ENCODE measurements at regions not wholly inside any gene's neighbourhood (a gene's known extent, or its start where the extent isn't known, plus 50 kb on each side); places are given as distances from the start of the nearest gene placed in this dataset.
A peak's percentile ranks its signal among the peaks of the same experiment; 100 is the strongest.

DNA sequence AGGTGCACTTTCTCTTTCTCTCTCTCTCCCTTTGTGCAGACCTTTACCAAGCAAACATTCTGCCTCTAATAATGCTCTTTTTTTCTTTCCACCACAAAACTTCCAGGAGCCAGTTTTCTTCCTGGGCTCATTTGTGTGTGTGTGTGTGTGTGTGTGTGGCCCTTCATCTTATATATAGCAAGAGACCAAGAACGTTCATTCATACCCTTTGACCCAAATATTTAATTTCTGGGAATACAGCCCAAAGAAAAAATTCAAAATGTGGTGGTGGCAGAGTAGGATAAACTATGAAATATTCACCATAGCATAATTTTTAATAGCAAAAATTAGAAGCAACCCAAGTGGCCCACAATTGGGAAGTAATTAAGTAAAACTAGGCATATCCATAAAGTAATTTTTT is 398.9 kb downstream of the IGSF11 start:
- no peak overlapping the region for H3K4ac ChIP-seq (ENCODE audit: low read depth, low read length)
- H2BK120ac ChIP-seq (ENCODE audit: low read depth, low read length), result no peak overlapping the region
- H3K18ac ChIP-seq (ENCODE audit: low read length), result no peak overlapping the region
- no peak overlapping the region for H4K5ac ChIP-seq (ENCODE audit: low read length)
- no peak overlapping the region for H2BK5ac ChIP-seq (ENCODE audit: low read length)
- WGBS (ENCODE audit: extremely low coverage, insufficient coverage, low lambda C conversion rate), result no CpG with 5 or more reads among the region's 1 CpG
- H3K27me3 ChIP-seq (ENCODE audit: insufficient read depth, low read length, poor library complexity), result no peaks in the 10 kb centered on the region
- no peak overlapping the region for H4K8ac ChIP-seq (ENCODE audit: low read depth, low read length)
- no peak for DNase-seq
- H2BK15ac ChIP-seq (replicated peaks; ENCODE audit: low read depth), result no peak overlapping the region
- no peaks in the 10 kb centered on the region for H3K79me1 ChIP-seq (ENCODE audit: low read length)
- no peak overlapping the region for H3K23ac ChIP-seq (ENCODE audit: low read length)
- no peak overlapping the region for H3K4me3 ChIP-seq (ENCODE audit: low read length)
- no peak overlapping the region for H2AK5ac ChIP-seq (ENCODE audit: low read length)
- H3K9ac ChIP-seq (ENCODE audit: low read length), result no peak overlapping the region
- no peak overlapping the region for H3K4me2 ChIP-seq (ENCODE audit: low read length)
- H3K79me2 ChIP-seq (ENCODE audit: control insufficient read depth, insufficient read depth, low read length), result no peaks in the 10 kb centered on the region
- H3K56ac ChIP-seq (ENCODE audit: low read length), result no peak overlapping the region
- H3K27ac ChIP-seq (ENCODE audit: low read depth, low read length), result no peak overlapping the region
- H3K36me3 ChIP-seq (ENCODE audit: control insufficient read depth, insufficient read depth, low read length), result no peaks in the 10 kb centered on the region
- no peaks in the 10 kb centered on the region for H3K4me1 ChIP-seq (ENCODE audit: control insufficient read depth, low read depth, low read length)

DNA sequence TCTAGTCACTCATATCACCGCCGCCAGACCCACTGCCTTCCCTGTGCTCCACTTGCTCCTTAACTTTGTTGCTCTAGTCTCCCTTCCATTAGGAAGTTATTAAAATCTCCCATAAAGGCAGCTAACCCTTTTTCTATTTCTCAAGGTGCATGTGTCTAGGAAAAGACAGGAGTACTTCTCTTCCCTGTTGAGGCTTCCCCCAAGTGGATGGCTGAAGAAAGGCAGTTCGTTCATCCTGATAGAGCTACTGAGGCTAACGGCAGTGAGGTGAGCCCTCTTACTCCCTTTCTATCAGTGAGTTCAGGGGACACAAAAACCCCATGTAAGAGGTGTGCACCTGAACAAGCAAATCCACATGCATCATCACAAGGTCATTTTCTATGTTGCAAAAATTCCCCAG is 397.8 kb downstream of the IGSF11 start:
- DNase-seq, result peak; percentile 60

DNA sequence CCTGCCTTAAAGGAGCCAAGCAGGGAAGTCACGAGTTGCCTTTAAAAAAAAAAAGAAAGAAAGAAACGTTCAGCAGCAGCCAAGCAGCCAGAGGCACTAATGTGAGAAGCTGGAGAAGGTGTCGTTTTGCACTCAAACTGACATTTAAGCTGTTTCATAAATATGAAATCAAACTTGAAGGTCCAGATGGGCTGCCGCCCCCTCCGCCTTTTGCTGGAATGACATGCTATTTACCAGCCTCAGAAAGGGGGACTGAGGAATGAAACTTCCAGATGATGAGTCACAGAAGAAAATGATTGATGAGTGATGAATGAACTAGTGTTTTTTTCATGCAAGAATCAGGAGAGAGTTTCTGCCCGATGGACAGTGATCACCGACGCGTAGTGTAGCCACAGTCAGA is 396.8 kb downstream of the IGSF11 start:
- Histone ChIP-seq H2BK5ac (ENCODE audit: low read length) (no peak overlapping the region), H2AK5ac (ENCODE audit: low read length) (no peak overlapping the region), H4K5ac (ENCODE audit: low read length) (no peak overlapping the region), H2BK120ac (ENCODE audit: low read depth, low read length) (no peak overlapping the region), H3K36me3 (ENCODE audit: control insufficient read depth, insufficient read depth, low read length) (no peaks in the 10 kb centered on the region), H3K4me3 (ENCODE audit: low read length) (no peak overlapping the region), H4K8ac (ENCODE audit: low read depth, low read length) (no peak overlapping the region), H3K9ac (ENCODE audit: low read length) (no peak overlapping the region), H3K79me2 (ENCODE audit: control insufficient read depth, insufficient read depth, low read length) (no peaks in the 10 kb centered on the region), H3K79me1 (ENCODE audit: low read length) (no peaks in the 10 kb centered on the region), H3K4me1 (ENCODE audit: control insufficient read depth, low read depth, low read length) (no peaks in the 10 kb centered on the region), H3K56ac (ENCODE audit: low read length) (no peak overlapping the region), H3K4me2 (ENCODE audit: low read length) (no peak overlapping the region), H3K23ac (ENCODE audit: low read length) (no peak overlapping the region), H3K18ac (ENCODE audit: low read length) (no peak overlapping the region), H3K27ac (ENCODE audit: low read depth, low read length) (no peak overlapping the region), H2BK15ac (replicated peaks; ENCODE audit: low read depth) (no peak overlapping the region), H3K4ac (ENCODE audit: low read depth, low read length) (no peak overlapping the region), H3K27me3 (ENCODE audit: insufficient read depth, low read length, poor library complexity) (no peaks in the 10 kb centered on the region)
- no peak for DNase-seq
- WGBS (ENCODE audit: extremely low coverage, insufficient coverage, low lambda C conversion rate), result no CpG with 5 or more reads among the region's 9 CpGs

More for the DNA sequence above, 397.8 kb downstream of the IGSF11 start:
- Histone ChIP-seq H3K4me2 (ENCODE audit: low read length) (no peak overlapping the region), H2BK5ac (ENCODE audit: low read length) (no peak overlapping the region), H3K18ac (ENCODE audit: low read length) (no peak overlapping the region), H3K36me3 (ENCODE audit: control insufficient read depth, insufficient read depth, low read length) (no peaks in the 10 kb centered on the region), H3K79me2 (ENCODE audit: control insufficient read depth, insufficient read depth, low read length) (no peaks in the 10 kb centered on the region), H2BK15ac (replicated peaks; ENCODE audit: low read depth) (no peak overlapping the region), H3K27ac (ENCODE audit: low read depth, low read length) (no peak overlapping the region), H3K9ac (ENCODE audit: low read length) (no peak overlapping the region), H3K79me1 (ENCODE audit: low read length) (no peaks in the 10 kb centered on the region), H4K8ac (ENCODE audit: low read depth, low read length) (no peak overlapping the region), H3K56ac (ENCODE audit: low read length) (no peak overlapping the region), H2AK5ac (ENCODE audit: low read length) (no peak overlapping the region), H3K4me1 (ENCODE audit: control insufficient read depth, low read depth, low read length) (no peaks in the 10 kb centered on the region), H3K4me3 (ENCODE audit: low read length) (no peak overlapping the region), H3K23ac (ENCODE audit: low read length) (no peak overlapping the region), H4K5ac (ENCODE audit: low read length) (no peak overlapping the region), H2BK120ac (ENCODE audit: low read depth, low read length) (no peak overlapping the region), H3K27me3 (ENCODE audit: insufficient read depth, low read length, poor library complexity) (no peaks in the 10 kb centered on the region), H3K4ac (ENCODE audit: low read depth, low read length) (no peak overlapping the region)
- no CpG with 5 or more reads among the region's 4 CpGs for WGBS (ENCODE audit: extremely low coverage, insufficient coverage, low lambda C conversion rate)

DNA sequence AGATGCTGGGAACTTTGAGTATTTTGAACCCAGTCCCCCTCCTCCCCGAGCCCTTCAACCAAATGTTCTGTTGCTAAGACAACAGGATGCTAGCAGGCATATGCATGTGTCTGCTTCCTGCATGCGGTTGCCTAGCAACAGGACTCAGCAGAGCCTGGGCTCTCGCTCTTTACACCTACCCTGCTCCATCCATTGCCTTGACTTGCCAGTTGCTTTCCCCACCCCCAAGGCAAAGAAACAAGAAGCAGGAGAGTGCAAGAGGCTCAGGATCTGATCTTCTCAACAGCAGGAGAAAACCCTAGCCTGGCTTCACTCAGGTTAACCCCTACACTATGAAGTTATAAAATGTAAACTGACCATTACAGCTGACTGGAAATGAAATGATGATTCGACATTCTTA is 393.0 kb downstream of the IGSF11 start:
- H3K4me1 ChIP-seq (ENCODE audit: control insufficient read depth, low read depth, low read length), result no peaks in the 10 kb centered on the region

DNA sequence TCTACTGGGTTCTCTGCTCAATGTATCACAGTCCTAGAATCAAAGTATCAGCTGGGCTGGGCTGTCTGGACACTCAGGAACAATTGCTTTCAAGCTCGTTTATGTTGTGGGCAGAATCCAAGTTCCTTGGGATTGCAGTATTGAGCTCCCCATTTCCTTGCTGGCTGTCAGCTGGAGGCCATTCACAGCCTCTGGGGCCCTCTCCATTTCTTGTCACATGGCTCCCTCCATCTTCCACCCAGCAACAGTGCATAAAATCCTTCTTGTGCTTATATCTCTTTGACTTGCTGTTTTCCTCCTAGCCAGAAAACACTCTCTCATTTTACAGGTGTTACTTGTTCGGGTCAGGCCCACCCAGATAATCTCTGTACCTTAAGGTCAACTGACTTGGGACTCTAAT is 363.5 kb downstream of the IGSF11 start:
- Histone ChIP-seq H3K27ac (ENCODE audit: low read depth, low read length) (no peak overlapping the region), H3K56ac (ENCODE audit: low read length) (no peak overlapping the region), H3K79me2 (ENCODE audit: control insufficient read depth, insufficient read depth, low read length) (no peaks in the 10 kb centered on the region), H3K27me3 (ENCODE audit: insufficient read depth, low read length, poor library complexity) (no peaks in the 10 kb centered on the region), H2BK5ac (ENCODE audit: low read length) (no peak overlapping the region), H3K23ac (ENCODE audit: low read length) (no peak overlapping the region), H3K4me3 (ENCODE audit: low read length) (no peak overlapping the region), H2BK15ac (replicated peaks; ENCODE audit: low read depth) (no peak overlapping the region), H3K36me3 (ENCODE audit: control insufficient read depth, insufficient read depth, low read length) (no peaks in the 10 kb centered on the region), H3K79me1 (ENCODE audit: low read length) (no peaks in the 10 kb centered on the region), H3K4me2 (ENCODE audit: low read length) (no peak overlapping the region), H3K18ac (ENCODE audit: low read length) (no peak overlapping the region), H4K8ac (ENCODE audit: low read depth, low read length) (no peak overlapping the region), H3K4me1 (ENCODE audit: control insufficient read depth, low read depth, low read length) (no peaks in the 10 kb centered on the region), H2AK5ac (ENCODE audit: low read length) (no peak overlapping the region), H2BK120ac (ENCODE audit: low read depth, low read length) (no peak overlapping the region), H3K9ac (ENCODE audit: low read length) (no peak overlapping the region), H3K4ac (ENCODE audit: low read depth, low read length) (no peak overlapping the region), H4K5ac (ENCODE audit: low read length) (no peak overlapping the region)
- no CpG with 5 or more reads among the region's 2 CpGs for WGBS (ENCODE audit: extremely low coverage, insufficient coverage, low lambda C conversion rate)
- no peak for DNase-seq

More for the DNA sequence above, 393.0 kb downstream of the IGSF11 start:
- Histone ChIP-seq H3K79me2 (ENCODE audit: control insufficient read depth, insufficient read depth, low read length) (no peaks in the 10 kb centered on the region), H2AK5ac (ENCODE audit: low read length) (no peak overlapping the region), H3K79me1 (ENCODE audit: low read length) (no peaks in the 10 kb centered on the region), H3K27me3 (ENCODE audit: insufficient read depth, low read length, poor library complexity) (no peaks in the 10 kb centered on the region), H4K8ac (ENCODE audit: low read depth, low read length) (no peak overlapping the region), H4K5ac (ENCODE audit: low read length) (no peak overlapping the region), H3K56ac (ENCODE audit: low read length) (no peak overlapping the region), H3K9ac (ENCODE audit: low read length) (no peak overlapping the region), H3K4ac (ENCODE audit: low read depth, low read length) (no peak overlapping the region), H3K27ac (ENCODE audit: low read depth, low read length) (no peak overlapping the region), H3K4me3 (ENCODE audit: low read length) (no peak overlapping the region), H2BK5ac (ENCODE audit: low read length) (no peak overlapping the region), H3K4me2 (ENCODE audit: low read length) (no peak overlapping the region), H2BK120ac (ENCODE audit: low read depth, low read length) (no peak overlapping the region), H3K18ac (ENCODE audit: low read length) (no peak overlapping the region), H2BK15ac (replicated peaks; ENCODE audit: low read depth) (no peak overlapping the region), H3K36me3 (ENCODE audit: control insufficient read depth, insufficient read depth, low read length) (no peaks in the 10 kb centered on the region), H3K23ac (ENCODE audit: low read length) (no peak overlapping the region)
- WGBS (ENCODE audit: extremely low coverage, insufficient coverage, low lambda C conversion rate), result no CpG with 5 or more reads among the region's 4 CpGs
- peak; percentile 96 for DNase-seq

DNA sequence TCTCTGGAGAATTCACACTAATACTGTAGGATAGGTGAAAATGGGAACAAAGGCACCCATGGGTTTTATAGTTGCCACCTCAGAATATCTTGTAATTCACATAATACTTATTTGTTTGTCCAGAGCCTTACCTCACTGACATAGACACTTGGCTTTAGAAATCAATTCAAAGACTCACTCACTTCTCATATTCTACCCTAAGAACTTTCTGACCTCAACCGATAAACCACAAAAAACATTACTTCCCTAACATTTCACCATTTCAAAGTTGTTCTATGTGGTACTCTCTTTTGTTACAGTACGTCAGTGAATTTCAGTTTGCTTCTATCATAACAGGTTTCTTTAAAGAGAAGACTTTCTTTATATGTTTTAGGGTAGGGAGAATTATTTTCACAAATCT is 359.3 kb downstream of the IGSF11 start:
- H3K36me3 ChIP-seq (ENCODE audit: control insufficient read depth, insufficient read depth, low read length), result no peaks in the 10 kb centered on the region
- H2AK5ac ChIP-seq (ENCODE audit: low read length), result no peak overlapping the region
- H3K4me2 ChIP-seq (ENCODE audit: low read length), result no peak overlapping the region
- no peaks in the 10 kb centered on the region for H3K79me2 ChIP-seq (ENCODE audit: control insufficient read depth, insufficient read depth, low read length)
- no peak overlapping the region for H4K5ac ChIP-seq (ENCODE audit: low read length)
- H3K4me3 ChIP-seq (ENCODE audit: low read length), result no peak overlapping the region
- no peak overlapping the region for H4K8ac ChIP-seq (ENCODE audit: low read depth, low read length)
- H2BK15ac ChIP-seq (replicated peaks; ENCODE audit: low read depth), result no peak overlapping the region
- H3K27me3 ChIP-seq (ENCODE audit: insufficient read depth, low read length, poor library complexity), result no peaks in the 10 kb centered on the region
- H3K18ac ChIP-seq (ENCODE audit: low read length), result no peak overlapping the region
- no peak overlapping the region for H2BK5ac ChIP-seq (ENCODE audit: low read length)
- H3K27ac ChIP-seq (ENCODE audit: low read depth, low read length), result no peak overlapping the region
- DNase-seq, result no peak
- H3K4ac ChIP-seq (ENCODE audit: low read depth, low read length), result no peak overlapping the region
- WGBS (ENCODE audit: extremely low coverage, insufficient coverage, low lambda C conversion rate), result 100% methylated on average over 1 of the region's 2 CpGs
- H3K79me1 ChIP-seq (ENCODE audit: low read length), result no peaks in the 10 kb centered on the region
- H3K56ac ChIP-seq (ENCODE audit: low read length), result no peak overlapping the region
- H3K23ac ChIP-seq (ENCODE audit: low read length), result no peak overlapping the region
- no peak overlapping the region for H2BK120ac ChIP-seq (ENCODE audit: low read depth, low read length)
- no peak overlapping the region for H3K9ac ChIP-seq (ENCODE audit: low read length)
- H3K4me1 ChIP-seq (ENCODE audit: control insufficient read depth, low read depth, low read length), result no peaks in the 10 kb centered on the region

Data from mesendoderm (in vitro differentiated cells).